DMS 273 treated with DMSO at 0.1 percent for 48 hours (cell line): ENCODE measurements at regions not wholly inside any gene's neighbourhood (a gene's known extent, or its start where the extent isn't known, plus 50 kb on each side); places are given as distances from the start of the nearest gene placed in this dataset.

ENCODE experiments used
- DNase-seq: peaks from one replicate; lab custom pipeline; 2025; lab: John Stamatoyannopoulos, UW

GRCh38 chr12:65556676-65557437 lies 267.4 kb upstream of the HMGA2 start:
- DNase-seq, result peak; percentile 2

GRCh38 chr12:65557438-65558181 lies 266.7 kb upstream of the HMGA2 start:
- DNase-seq, result no peak

- DNase-seq, result no peak
These were observed 264.0 kb upstream of the HMGA2 start for GRCh38 chr12:65560286-65560685.

- no peak for DNase-seq
These were observed 262.4 kb upstream of the HMGA2 start for GRCh38 chr12:65561798-65562382.

- no peak for DNase-seq
These were observed 258.4 kb upstream of the HMGA2 start for GRCh38 chr12:65565601-65566560.

GRCh38 chr12:65566751-65567150 lies 257.5 kb upstream of the HMGA2 start:
- DNase-seq, result no peak

- no peak for DNase-seq
These were observed 256.5 kb upstream of the HMGA2 start for GRCh38 chr12:65567820-65568219.

- DNase-seq, result no peak
These were observed 255.8 kb upstream of the HMGA2 start for GRCh38 chr12:65568517-65568916.

- DNase-seq, result no peak
These were observed 253.7 kb upstream of the HMGA2 start for GRCh38 chr12:65570451-65571130.

- no peak for DNase-seq
These were observed 249.4 kb upstream of the HMGA2 start for GRCh38 chr12:65574867-65575266.

GRCh38 chr12:65584016-65584415 lies 240.3 kb upstream of the HMGA2 start:
- DNase-seq, result no peak

- no peak for DNase-seq
These were observed 238.4 kb upstream of the HMGA2 start for GRCh38 chr12:65585648-65586602.

- DNase-seq, result no peak
These were observed 237.5 kb upstream of the HMGA2 start for GRCh38 chr12:65586796-65587195.

GRCh38 chr12:65590318-65590717 lies 234.0 kb upstream of the HMGA2 start:
- DNase-seq, result no peak

GRCh38 chr12:65592416-65592815 lies 231.9 kb upstream of the HMGA2 start:
- no peak for DNase-seq

- no peak for DNase-seq
These were observed 231.0 kb upstream of the HMGA2 start for GRCh38 chr12:65593239-65593701.

GRCh38 chr12:65594409-65594808 lies 229.9 kb upstream of the HMGA2 start:
- DNase-seq, result no peak

GRCh38 chr12:65595016-65595560 lies 229.2 kb upstream of the HMGA2 start:
- no peak for DNase-seq

GRCh38 chr12:65596514-65597091 lies 227.7 kb upstream of the HMGA2 start:
- DNase-seq, result no peak
